ENCODE measurements at regions not wholly inside any gene's neighbourhood (a gene's known extent, or its start where the extent isn't known, plus 50 kb on each side); places are given as distances from the start of the nearest gene placed in this dataset.

DNA sequence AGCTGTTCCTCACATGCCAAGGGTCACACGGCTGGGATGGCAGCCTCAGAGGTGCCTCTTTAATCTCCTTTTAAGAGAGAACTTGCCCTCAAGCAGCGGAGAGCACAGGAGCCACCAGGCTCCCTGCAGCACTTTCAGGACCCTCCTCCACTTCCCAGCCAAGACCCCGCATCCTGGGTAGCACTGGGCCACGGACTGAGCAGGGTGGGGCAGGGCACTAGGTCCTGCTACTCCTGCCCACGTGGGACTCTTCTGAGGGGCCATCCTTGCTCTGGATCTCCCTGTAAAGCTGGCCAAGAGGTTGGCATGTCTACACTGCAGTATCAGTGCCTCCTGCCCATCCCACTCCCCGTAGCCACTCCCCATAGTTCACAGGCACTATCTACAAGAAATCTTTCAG, 175.3 kb upstream of the GLI2 start:
- WGBS, 2 donors (ENCODE audit: extremely low coverage in 2 of 2, insufficient read length in 2 of 2, insufficient replicate concordance in 1 of 2) = no CpG with 5 or more reads among the region's 6 CpGs

DNA sequence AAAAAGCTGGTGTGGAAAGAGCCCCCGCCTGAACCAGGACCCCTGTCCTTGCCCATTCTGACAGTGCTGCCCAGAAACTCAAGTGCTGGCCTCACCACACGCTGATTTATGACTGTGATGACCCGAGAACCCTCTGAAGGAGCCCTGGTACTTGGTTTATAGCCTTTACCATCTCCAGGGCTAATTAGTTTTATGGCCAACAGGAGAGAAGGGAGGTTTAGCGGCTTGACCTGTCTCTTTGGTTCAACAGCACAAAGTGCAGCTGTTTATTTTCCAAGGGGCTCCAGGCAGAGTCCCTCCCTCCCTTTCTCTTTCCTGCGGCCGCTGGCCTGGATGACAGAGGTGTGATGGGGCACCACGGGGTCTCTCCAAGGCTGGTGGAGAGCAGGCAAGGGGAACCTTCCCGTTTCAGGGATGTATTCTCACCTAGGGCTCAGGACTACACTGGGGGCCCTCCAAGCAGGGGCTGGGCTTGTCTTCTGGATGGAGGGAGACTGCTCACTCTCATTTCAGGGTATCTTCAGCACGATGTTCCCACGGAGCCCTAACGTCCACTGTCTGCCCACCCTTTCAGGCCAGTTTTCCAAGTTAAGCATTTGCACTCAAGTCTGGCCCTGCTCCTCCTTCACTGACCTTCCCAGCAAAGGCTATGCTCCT, 174.2 kb upstream of the GLI2 start:
- Histone ChIP-seq H3K23ac (ENCODE audit: low read depth, low read length, poor library complexity) (no peak overlapping the region), H3K79me1 (ENCODE audit: low read depth, low read length) (no peaks in the 10 kb centered on the region), H2AFZ (ENCODE audit: low read length) (no peak overlapping the region), H3K36me3 (replicated peaks in 1 of 2; ENCODE audit: control insufficient read depth in 2 of 2, insufficient read depth in 2 of 2, low read length in 2 of 2) (no peaks in the 10 kb centered on the region), H3K9ac (ENCODE audit: low read depth, low read length, poor library complexity) (no peak overlapping the region), H2BK120ac (ENCODE audit: low read depth, low read length) (no peak overlapping the region), H3K4me2 (ENCODE audit: insufficient read depth, low read length, poor library complexity, severe bottlenecking) (no peak overlapping the region), H2BK15ac (ENCODE audit: low read length) (no peak overlapping the region), H3K14ac (ENCODE audit: low read length) (no peak overlapping the region), H3K18ac (ENCODE audit: low read length) (peak overlapping the region; percentile 8), H2BK5ac (ENCODE audit: low read length) (no peak overlapping the region), H3K4me1 (ENCODE audit: control insufficient read depth in 2 of 2, insufficient read depth in 1 of 2, low read depth in 1 of 2, low read length in 2 of 2) (peaks cover 6 to 8% of the 10 kb centered on the region in 2 donors), H3K27me3 (ENCODE audit: control insufficient read depth in 3 of 3, insufficient read depth in 3 of 3, low read depth in 1 of 3, low read length in 3 of 3) (peaks cover 0 to 32% (median 2%) of the 10 kb centered on the region in 3 experiments), H3K4ac (ENCODE audit: low read length) (no peak overlapping the region), H4K8ac (ENCODE audit: low read depth, low read length) (no peak overlapping the region), H4K91ac (ENCODE audit: low read depth, low read length, poor library complexity) (no peak overlapping the region), H3K27ac (replicated peaks; ENCODE audit: low read length) (no peak overlapping the region), H2AK5ac (ENCODE audit: low read depth, low read length) (no peak overlapping the region), H2BK12ac (ENCODE audit: low read length) (no peak overlapping the region), H3K9me3 (replicated peaks in 1 of 2; ENCODE audit: control insufficient read depth in 2 of 2, insufficient read depth in 1 of 2, low read depth in 1 of 2, low read length in 2 of 2) (no peaks in the 10 kb centered on the region), H3K4me3 (ENCODE audit: low read length in 2 of 2) (no peak overlapping the region)
- no peak for DNase-seq (ENCODE audit: low spot score)
- no CpG with 5 or more reads among the region's 11 CpGs for WGBS, 2 donors (ENCODE audit: extremely low coverage in 2 of 2, insufficient read length in 2 of 2, insufficient replicate concordance in 1 of 2)

More for the DNA sequence above, 175.3 kb upstream of the GLI2 start:
- H3K23ac ChIP-seq (ENCODE audit: low read depth, low read length, poor library complexity) = no peak overlapping the region
- no peak overlapping the region for H3K14ac ChIP-seq (ENCODE audit: low read length)
- no peak overlapping the region for H3K4ac ChIP-seq (ENCODE audit: low read length)
- H2BK5ac ChIP-seq (ENCODE audit: low read length) = no peak overlapping the region
- H3K4me1 ChIP-seq (ENCODE audit: control insufficient read depth in 2 of 2, insufficient read depth in 1 of 2, low read depth in 1 of 2, low read length in 2 of 2) = peaks cover 6 to 8% of the 10 kb centered on the region in 2 donors
- H2AFZ ChIP-seq (ENCODE audit: low read length) = no peak overlapping the region
- no peak overlapping the region for H4K91ac ChIP-seq (ENCODE audit: low read depth, low read length, poor library complexity)
- no peak overlapping the region for H2BK12ac ChIP-seq (ENCODE audit: low read length)
- H2BK120ac ChIP-seq (ENCODE audit: low read depth, low read length) = no peak overlapping the region
- no peak for DNase-seq (ENCODE audit: low spot score)
- H3K9me3 ChIP-seq (replicated peaks in 1 of 2; ENCODE audit: control insufficient read depth in 2 of 2, insufficient read depth in 1 of 2, low read depth in 1 of 2, low read length in 2 of 2) = no peaks in the 10 kb centered on the region
- H3K36me3 ChIP-seq (replicated peaks in 1 of 2; ENCODE audit: control insufficient read depth in 2 of 2, insufficient read depth in 2 of 2, low read length in 2 of 2) = no peaks in the 10 kb centered on the region
- H2BK15ac ChIP-seq (ENCODE audit: low read length) = no peak overlapping the region
- no peak overlapping the region for H3K9ac ChIP-seq (ENCODE audit: low read depth, low read length, poor library complexity)
- H3K27me3 ChIP-seq (ENCODE audit: control insufficient read depth in 3 of 3, insufficient read depth in 3 of 3, low read depth in 1 of 3, low read length in 3 of 3) = peaks cover 0 to 30% (median 2%) of the 10 kb centered on the region in 3 experiments
- H3K79me1 ChIP-seq (ENCODE audit: low read depth, low read length) = no peaks in the 10 kb centered on the region
- peak overlapping the region; percentile 45 for H3K18ac ChIP-seq (ENCODE audit: low read length)
- H2AK5ac ChIP-seq (ENCODE audit: low read depth, low read length) = peak overlapping the region; percentile 50
- no peak overlapping the region for H3K4me3 ChIP-seq (ENCODE audit: low read length in 2 of 2)
- H3K27ac ChIP-seq (replicated peaks; ENCODE audit: low read length) = no peak overlapping the region
- no peak overlapping the region for H4K8ac ChIP-seq (ENCODE audit: low read depth, low read length)
- no peak overlapping the region for H3K4me2 ChIP-seq (ENCODE audit: insufficient read depth, low read length, poor library complexity, severe bottlenecking)

DNA sequence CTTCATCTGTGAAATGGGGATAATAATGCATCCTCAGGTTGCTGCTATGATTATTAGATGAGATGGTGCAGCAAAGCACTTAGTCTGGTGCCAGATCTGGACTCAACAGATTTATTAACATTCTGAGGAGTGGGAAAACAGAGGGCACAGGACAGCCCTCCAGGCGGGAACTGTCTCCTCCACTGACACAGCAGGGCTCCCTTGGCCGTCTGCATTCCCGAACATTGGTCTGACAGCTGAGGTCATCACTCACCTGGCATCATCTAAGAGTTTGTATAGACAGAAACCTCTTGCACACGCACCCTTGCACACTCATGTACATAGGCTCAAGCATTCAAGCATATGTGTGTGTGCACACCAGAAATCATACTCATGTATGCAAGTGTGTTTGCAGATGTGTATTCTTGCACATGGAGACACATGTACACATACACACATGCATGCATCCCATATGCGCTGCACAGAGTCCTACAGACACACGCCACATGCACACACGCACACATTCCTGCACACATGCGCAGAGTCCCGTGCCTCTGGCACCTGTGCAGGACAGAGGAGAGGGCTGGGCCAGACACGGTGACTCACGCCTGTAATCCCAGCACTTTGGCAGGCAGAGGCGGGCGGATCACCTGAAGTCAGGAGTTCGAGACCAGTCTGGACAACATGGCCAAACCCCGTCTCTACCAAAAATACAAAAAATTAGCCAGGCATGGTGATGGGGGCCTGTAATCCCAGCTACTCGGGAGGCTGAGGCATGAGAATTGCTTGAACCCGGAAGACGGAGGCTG, 173.3 kb upstream of the GLI2 start:
- Histone ChIP-seq H2AK5ac (ENCODE audit: low read depth, low read length) (no peak overlapping the region), H3K4ac (ENCODE audit: low read length) (no peak overlapping the region), H2BK15ac (ENCODE audit: low read length) (no peak overlapping the region), H2BK120ac (ENCODE audit: low read depth, low read length) (no peak overlapping the region), H2BK12ac (ENCODE audit: low read length) (no peak overlapping the region), H3K9me3 (replicated peaks in 1 of 2; ENCODE audit: control insufficient read depth in 2 of 2, insufficient read depth in 1 of 2, low read depth in 1 of 2, low read length in 2 of 2) (no peaks in the 10 kb centered on the region), H2BK5ac (ENCODE audit: low read length) (no peak overlapping the region), H3K27ac (replicated peaks; ENCODE audit: low read length) (no peak overlapping the region), H3K9ac (ENCODE audit: low read depth, low read length, poor library complexity) (no peak overlapping the region), H3K36me3 (replicated peaks in 1 of 2; ENCODE audit: control insufficient read depth in 2 of 2, insufficient read depth in 2 of 2, low read length in 2 of 2) (no peaks in the 10 kb centered on the region), H3K27me3 (ENCODE audit: control insufficient read depth in 3 of 3, insufficient read depth in 3 of 3, low read depth in 1 of 3, low read length in 3 of 3) (peaks cover 0 to 31% (median 2%) of the 10 kb centered on the region in 3 experiments), H2AFZ (ENCODE audit: low read length) (no peak overlapping the region), H4K8ac (ENCODE audit: low read depth, low read length) (no peak overlapping the region), H4K91ac (ENCODE audit: low read depth, low read length, poor library complexity) (no peak overlapping the region), H3K14ac (ENCODE audit: low read length) (no peak overlapping the region), H3K4me3 (ENCODE audit: low read length in 2 of 2) (no peak overlapping the region), H3K18ac (ENCODE audit: low read length) (no peak overlapping the region), H3K4me2 (ENCODE audit: insufficient read depth, low read length, poor library complexity, severe bottlenecking) (no peak overlapping the region), H3K79me1 (ENCODE audit: low read depth, low read length) (no peaks in the 10 kb centered on the region), H3K23ac (ENCODE audit: low read depth, low read length, poor library complexity) (peak overlapping the region; percentile 32), H3K4me1 (ENCODE audit: control insufficient read depth in 2 of 2, insufficient read depth in 1 of 2, low read depth in 1 of 2, low read length in 2 of 2) (peaks cover 6 to 8% of the 10 kb centered on the region in 2 donors)
- WGBS, 2 donors (ENCODE audit: extremely low coverage in 2 of 2, insufficient read length in 2 of 2, insufficient replicate concordance in 1 of 2) = no CpG with 5 or more reads among the region's 18 CpGs
- DNase-seq (ENCODE audit: low spot score) = no peak

DNA sequence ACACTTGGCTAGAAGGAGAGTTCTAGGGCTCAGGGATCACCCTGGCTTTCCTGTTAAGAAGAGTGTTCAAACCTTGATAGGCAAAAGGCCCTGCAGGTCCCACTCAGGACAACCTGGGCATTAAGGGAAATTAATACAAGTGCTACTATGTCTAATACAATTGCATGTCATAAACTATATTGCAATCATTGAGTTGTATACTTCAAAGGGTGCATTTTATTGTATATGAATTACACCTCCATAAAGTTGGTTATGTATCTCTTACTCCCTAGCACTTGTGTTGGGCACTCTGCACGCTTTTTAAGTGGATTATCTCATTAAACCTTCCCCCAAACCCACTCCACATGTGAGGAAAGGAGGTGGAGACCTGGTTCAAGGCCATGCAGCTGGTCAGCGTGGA, 172.1 kb upstream of the GLI2 start:
- Histone ChIP-seq H2BK5ac (ENCODE audit: low read length) (no peak overlapping the region), H4K91ac (ENCODE audit: low read depth, low read length, poor library complexity) (no peak overlapping the region), H3K9ac (ENCODE audit: low read depth, low read length, poor library complexity) (no peak overlapping the region), H3K4ac (ENCODE audit: low read length) (no peak overlapping the region), H3K79me1 (ENCODE audit: low read depth, low read length) (no peaks in the 10 kb centered on the region), H3K18ac (ENCODE audit: low read length) (no peak overlapping the region), H2AK5ac (ENCODE audit: low read depth, low read length) (peak overlapping the region; percentile 2), H3K4me1 (ENCODE audit: control insufficient read depth in 2 of 2, insufficient read depth in 1 of 2, low read depth in 1 of 2, low read length in 2 of 2) (peaks cover 6 to 8% of the 10 kb centered on the region in 2 donors), H2BK15ac (ENCODE audit: low read length) (no peak overlapping the region), H3K27me3 (ENCODE audit: control insufficient read depth in 3 of 3, insufficient read depth in 3 of 3, low read depth in 1 of 3, low read length in 3 of 3) (peaks cover 0 to 39% (median 2%) of the 10 kb centered on the region in 3 experiments), H3K4me3 (ENCODE audit: low read length in 2 of 2) (no peak overlapping the region), H3K9me3 (replicated peaks in 1 of 2; ENCODE audit: control insufficient read depth in 2 of 2, insufficient read depth in 1 of 2, low read depth in 1 of 2, low read length in 2 of 2) (no peaks in the 10 kb centered on the region), H3K27ac (replicated peaks; ENCODE audit: low read length) (no peak overlapping the region), H3K4me2 (ENCODE audit: insufficient read depth, low read length, poor library complexity, severe bottlenecking) (no peak overlapping the region), H4K8ac (ENCODE audit: low read depth, low read length) (no peak overlapping the region), H2BK12ac (ENCODE audit: low read length) (no peak overlapping the region), H3K36me3 (replicated peaks in 1 of 2; ENCODE audit: control insufficient read depth in 2 of 2, insufficient read depth in 2 of 2, low read length in 2 of 2) (no peaks in the 10 kb centered on the region), H3K14ac (ENCODE audit: low read length) (no peak overlapping the region), H2BK120ac (ENCODE audit: low read depth, low read length) (no peak overlapping the region), H3K23ac (ENCODE audit: low read depth, low read length, poor library complexity) (no peak overlapping the region), H2AFZ (ENCODE audit: low read length) (no peak overlapping the region)
- no peak for DNase-seq (ENCODE audit: low spot score)
- WGBS, 2 donors (ENCODE audit: extremely low coverage in 2 of 2, insufficient read length in 2 of 2, insufficient replicate concordance in 1 of 2) = no CpG with 5 or more reads among the region's 2 CpGs

All from neuronal stem cell (in vitro differentiated cells).